Limb (tissue), 2 donors: ENCODE measurements at regions not wholly inside any gene's neighbourhood (a gene's known extent, or its start where the extent isn't known, plus 50 kb on each side); places are given as distances from the start of the nearest gene placed in this dataset.

Source experiments
- DNase-seq, 2 donors: peaks; one replicate each; pipeline ENCODE4 v3.0.0-alpha.2; 2016; ENCODE audit errors: extremely low spot score in 2 of 2

GRCh38 chr3:34955680-34956079, 683.6 kb upstream of the ARPP21 start:
- no peak for DNase-seq

- DNase-seq, result no peak
Observed at GRCh38 chr3:34956511-34956910, 682.8 kb upstream of the ARPP21 start.

GRCh38 chr3:34957677-34958076, 681.6 kb upstream of the ARPP21 start:
- DNase-seq, result no peak

DNA sequence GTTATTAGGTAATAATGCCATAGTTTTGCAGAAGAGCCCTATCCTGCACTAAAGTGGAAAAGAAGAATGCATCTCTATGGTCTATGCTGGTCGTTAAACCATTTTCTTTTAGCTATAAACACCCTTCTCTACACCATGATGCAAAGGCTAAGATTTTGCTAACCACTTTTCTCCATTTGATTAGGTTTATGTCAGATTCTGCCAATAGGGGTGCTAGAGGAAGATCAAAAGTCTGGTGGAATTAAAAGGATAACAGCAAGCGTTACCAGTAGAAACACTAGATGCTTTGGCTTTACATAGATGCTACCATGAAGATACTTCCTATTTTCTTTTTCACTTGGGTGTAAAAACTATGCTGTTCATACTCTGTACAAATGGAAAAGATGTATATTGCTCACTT, 669.8 kb upstream of the ARPP21 start:
- DNase-seq, result no peak

DNA sequence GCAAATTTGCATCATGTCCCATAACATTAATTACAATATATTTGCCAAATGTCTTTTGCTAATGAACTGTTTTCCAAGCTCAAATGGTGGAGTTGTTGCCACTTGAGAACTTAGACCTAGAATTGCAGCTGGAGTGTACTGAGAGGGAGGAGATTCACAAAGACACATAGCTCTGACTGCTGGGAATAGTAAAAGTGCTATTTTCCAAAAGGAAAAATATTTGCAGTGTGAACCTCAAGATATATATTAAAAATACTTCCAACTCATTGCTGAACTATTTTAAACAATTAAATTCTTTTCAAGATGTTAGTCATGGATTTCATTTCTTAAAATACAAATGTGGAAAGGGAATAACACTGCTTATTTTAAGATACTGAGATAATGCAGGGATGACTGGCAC, 666.8 kb upstream of the ARPP21 start:
- no peak for DNase-seq

DNA sequence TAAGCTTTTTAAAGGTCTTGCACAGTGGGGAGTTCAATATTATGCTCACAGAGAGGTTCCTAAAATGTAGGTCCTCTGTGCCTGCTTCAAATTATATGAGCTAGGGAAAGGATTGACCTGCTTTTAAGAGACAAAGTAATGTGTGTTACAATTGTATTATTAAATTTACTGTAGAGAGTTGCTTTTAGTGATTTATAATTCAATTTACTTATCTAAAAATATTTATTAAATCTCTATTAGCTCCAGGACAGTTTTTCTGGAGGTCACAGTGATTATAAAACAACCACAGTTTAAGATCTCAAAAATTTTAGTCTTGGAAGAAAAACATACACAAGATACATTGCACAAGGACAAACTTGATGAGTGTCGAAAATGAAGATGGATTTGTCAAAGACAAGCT, 665.7 kb upstream of the ARPP21 start:
- DNase-seq, result no peak

- DNase-seq, result no peak
Observed at GRCh38 chr3:34983631-34984030, 655.7 kb upstream of the ARPP21 start.

GRCh38 chr3:34988296-34988695, 651.0 kb upstream of the ARPP21 start:
- DNase-seq, result no peak

- DNase-seq, result no peak
Observed at GRCh38 chr3:34995796-34996430, 643.4 kb upstream of the ARPP21 start.

GRCh38 chr3:34998902-34999301, 640.4 kb upstream of the ARPP21 start:
- no peak for DNase-seq

DNA sequence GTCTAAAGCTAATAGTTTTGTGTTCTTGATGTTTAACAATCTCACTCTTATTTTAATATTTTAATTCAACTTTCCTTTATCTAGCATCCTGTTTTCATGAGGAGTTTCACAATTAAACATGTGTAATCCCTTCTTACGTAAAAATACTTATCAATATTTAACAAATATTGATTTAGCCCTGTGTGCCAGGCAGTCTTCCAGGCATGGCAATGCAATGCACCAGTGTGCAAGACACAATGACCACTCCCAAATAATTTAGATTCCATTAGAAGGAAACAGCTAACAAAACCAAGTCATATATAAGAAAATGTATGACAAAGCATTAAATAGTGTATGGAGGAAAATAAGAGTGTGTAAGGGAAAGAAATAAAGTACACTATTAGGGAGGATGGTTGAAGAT, 627.1 kb upstream of the ARPP21 start:
- DNase-seq, result no peak

DNA sequence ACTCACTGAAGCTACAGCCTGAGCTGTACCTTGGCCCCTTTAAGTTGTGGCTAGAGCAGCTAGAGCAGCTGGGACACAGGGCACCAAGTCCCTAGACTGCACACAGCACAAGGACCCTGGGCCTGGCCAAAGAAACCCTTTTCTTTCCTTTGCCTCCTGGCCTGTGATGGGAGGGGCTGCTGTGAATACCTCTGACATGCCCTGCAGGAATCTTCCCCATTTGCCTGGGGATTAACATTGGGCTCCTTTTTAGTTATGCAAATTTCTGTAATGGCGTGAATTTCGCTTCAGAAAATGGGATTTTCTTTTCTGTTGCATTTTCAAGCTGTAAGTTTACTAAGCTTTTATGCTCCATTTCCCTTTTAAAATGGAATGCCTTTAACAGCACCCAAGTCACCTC, 611.2 kb upstream of the ARPP21 start:
- no peak for DNase-seq

- no peak for DNase-seq
Observed at GRCh38 chr3:35042210-35042991, 596.9 kb upstream of the ARPP21 start.

DNA sequence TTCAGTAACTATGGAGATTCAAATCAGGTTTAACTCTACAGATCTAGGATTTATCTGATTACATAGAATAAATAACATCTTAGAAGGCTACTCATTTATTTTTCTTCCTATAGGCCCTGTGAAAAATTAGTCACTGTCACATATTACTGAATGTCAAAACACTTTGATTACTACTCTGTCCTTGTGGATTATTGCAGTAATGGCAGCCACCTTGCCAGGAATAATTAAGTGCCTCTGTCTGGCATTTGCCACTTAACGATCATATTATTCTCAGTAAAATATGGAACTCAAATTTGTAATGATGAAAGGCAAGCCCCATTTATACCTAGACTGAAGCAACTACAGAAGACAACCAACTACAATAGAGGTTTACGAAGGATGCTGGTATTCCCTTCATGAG, 596.3 kb upstream of the ARPP21 start:
- DNase-seq, result no peak

- DNase-seq, result no peak
Observed at GRCh38 chr3:35044190-35044589, 595.1 kb upstream of the ARPP21 start.

- no peak for DNase-seq
Observed at GRCh38 chr3:35045118-35045517, 594.2 kb upstream of the ARPP21 start.

DNA sequence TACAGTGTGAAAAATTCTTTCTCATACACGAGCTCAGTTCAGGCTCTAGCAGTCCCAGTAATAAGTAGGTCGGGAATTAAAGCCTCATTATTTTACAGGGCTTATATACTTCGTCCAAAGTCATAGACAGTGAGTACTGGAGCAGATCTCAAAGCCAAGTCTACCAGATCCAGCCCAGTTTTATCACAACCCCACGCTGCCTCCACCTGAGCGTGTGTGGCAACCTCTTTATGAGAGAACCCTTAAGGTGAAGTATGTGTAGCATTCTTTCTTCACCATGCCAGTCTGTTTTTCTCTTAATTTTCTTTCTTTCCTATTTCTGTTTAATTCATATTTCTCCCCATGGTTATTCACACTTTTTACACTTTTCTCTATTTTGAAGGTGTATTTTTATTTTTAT, 574.6 kb upstream of the ARPP21 start:
- DNase-seq, result no peak

DNA sequence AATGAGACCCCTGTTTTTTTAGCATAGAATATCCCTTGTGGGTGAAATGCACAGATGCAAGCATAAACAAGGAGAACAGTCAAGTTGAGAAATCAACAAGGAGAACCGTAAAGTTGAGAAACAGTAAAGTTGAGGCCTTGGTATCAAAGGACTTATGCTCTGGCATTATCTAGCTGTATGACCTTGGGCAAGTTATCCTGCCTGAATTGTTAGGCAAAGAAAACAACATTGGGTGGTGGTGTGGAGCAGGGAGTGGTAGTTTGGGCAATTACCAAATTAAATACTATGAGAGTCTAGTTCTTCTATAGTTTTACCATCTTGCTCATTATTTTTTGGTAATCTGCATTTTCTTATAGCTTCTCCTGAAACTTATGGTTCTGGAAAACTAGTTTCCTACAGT, 573.4 kb upstream of the ARPP21 start:
- DNase-seq, result no peak

DNA sequence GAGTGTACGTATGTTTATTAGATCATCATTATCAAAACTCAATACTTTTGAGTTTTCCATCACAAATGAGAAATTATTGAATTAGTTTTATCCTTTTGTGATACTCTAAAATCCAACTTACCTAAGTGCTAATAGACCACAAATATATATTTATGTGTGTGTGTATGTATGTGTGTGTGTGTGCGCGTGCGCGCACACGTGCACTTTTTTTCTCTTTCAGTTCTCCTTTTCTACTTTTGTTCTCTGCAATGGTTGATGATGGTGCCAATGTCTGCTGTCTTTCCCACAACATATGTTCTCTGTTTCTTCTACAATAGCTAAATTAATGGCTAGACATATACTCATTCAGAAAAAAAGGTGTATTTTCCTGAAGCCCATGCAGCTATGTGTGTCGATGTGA, 571.6 kb upstream of the ARPP21 start:
- no peak for DNase-seq

- no peak for DNase-seq
Observed at GRCh38 chr3:35070088-35070487, 569.2 kb upstream of the ARPP21 start.

GRCh38 chr3:35071772-35072171, 567.6 kb upstream of the ARPP21 start:
- no peak for DNase-seq

GRCh38 chr3:35078780-35079179, 560.5 kb upstream of the ARPP21 start:
- DNase-seq, result no peak

- no peak for DNase-seq
Observed at GRCh38 chr3:35079403-35079802, 559.9 kb upstream of the ARPP21 start.
